ENCODE measurements at regions not wholly inside any gene's neighbourhood (a gene's known extent, or its start where the extent isn't known, plus 50 kb on each side); places are given as distances from the start of the nearest gene placed in this dataset.

GRCh38 chr12:60822580-60822979, 1226.8 kb downstream of the SLC16A7 start:
- TF ChIP-seq CTCF (optimal IDR thresholded peaks at IDR 0.05 in 1 of 3, IDR thresholded peaks at IDR 0.05 in 1 of 3, conservative IDR thresholded peaks at IDR 0.05 in 1 of 3; ENCODE audit: extremely low read depth in 1 of 3, insufficient read depth in 2 of 3, low read length in 3 of 3) (no peak), EZH2 (IDR thresholded peaks at IDR 0.05; ENCODE audit: low read length) (no peak)
